HG03196 (cell line): ENCODE measurements at regions not wholly inside any gene's neighbourhood (a gene's known extent, or its start where the extent isn't known, plus 50 kb on each side); places are given as distances from the start of the nearest gene placed in this dataset.

Experiments
- ATAC-seq: cut with Tn5 transposase; IDR thresholded peaks from one replicate; pipeline ENCODE4 v1.9.1; 2021; ENCODE audit not compliant: unreplicated experiment

- no peak for ATAC-seq
Measured at GRCh38 chr2:129847043-129847442, 132.4 kb upstream of the RAB6C start.

GRCh38 chr2:129849559-129850160, 129.8 kb upstream of the RAB6C start:
- ATAC-seq = peak; percentile 55

DNA sequence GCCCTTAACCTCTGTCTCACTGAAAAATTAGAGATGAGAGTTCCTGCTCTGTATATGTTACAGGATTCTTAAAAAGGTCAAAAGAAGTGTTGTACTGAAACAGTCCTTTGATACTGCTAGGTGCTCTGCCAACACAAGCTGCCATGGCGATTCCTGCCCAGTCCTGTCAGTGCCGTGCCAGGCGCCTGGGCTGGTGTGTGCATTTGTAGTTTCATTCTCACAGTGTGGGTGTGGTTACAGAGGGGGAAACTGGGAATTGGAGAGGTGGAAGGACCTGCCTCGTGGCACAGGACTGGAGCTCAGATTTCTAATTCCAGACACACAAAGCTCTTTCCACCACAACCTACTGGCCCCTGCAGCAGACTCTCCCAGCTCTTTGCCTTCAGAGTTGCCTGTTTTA, 122.3 kb upstream of the RAB6C start:
- ATAC-seq = no peak

DNA sequence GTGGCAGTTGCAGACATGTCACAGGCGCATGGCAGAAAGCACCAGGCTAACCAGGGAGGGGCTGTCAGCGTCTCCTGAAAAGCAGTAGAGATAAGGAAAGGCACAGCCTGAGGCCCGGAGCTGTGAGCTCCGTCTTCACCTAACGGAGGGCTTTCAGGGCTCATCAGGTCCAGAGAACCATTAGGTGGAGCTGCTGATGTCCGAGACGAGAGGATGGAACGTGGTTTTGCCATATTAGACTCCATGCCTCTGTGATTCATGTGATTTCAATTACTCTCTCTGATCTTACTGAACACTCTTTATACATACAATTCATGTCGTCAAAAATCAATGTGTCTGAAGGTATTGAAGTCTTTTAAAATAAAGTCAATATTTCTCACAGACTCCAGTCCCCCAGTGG, 120.3 kb upstream of the RAB6C start:
- ATAC-seq = no peak

GRCh38 chr2:129860088-129860487, 119.4 kb upstream of the RAB6C start:
- no peak for ATAC-seq

DNA sequence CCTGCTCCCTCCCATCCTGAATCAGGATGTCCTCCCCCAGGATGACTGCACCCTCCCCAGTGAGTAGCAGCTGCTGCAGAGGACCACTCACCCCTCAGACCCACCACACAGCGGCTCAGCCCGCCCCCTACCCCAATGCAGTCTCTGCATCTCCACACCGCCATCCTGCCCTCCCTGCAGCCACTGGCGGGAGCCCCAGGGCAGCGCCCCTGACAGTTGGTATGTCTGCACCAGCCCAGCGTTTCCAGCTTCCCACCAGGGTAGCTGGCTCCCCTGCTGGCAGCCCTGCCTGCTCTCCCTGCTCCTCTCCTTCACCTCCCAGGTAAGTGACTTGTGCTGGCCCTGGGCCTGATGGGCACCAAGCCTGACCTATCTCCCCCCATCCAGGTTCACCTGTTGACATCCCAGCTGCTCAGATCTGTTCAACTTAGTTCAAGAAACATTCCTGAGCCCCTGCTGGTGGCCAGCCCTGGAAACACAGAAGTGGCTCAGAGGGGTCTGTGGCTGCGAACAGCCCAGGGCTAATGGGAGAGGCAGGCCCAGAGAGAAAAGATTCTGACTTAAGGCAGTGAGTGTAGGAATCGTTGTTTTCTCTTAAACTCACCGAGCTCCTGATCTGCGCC, 117.7 kb upstream of the RAB6C start:
- no peak for ATAC-seq

- no peak for ATAC-seq
Measured at GRCh38 chr2:129862668-129863067, 116.8 kb upstream of the RAB6C start.

DNA sequence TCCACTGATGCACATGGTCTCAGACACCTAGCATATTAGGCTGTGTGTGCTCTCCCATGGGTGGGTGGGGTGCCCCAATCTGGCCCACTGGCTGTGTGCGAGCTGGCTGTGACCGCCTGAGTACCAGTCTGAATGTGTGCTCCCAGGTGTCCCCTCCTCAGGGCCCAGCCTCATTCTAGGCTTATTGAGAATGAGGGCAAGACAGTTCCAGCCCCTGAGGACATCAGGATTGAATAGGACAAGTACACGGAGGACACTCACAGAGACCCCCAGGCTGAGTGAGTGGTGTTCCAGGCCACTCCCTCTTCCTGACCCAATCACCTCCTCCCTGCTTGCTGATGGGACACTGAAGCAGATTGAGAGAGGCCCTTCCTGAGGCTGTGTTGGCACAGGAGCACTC, 116.1 kb upstream of the RAB6C start:
- no peak for ATAC-seq

DNA sequence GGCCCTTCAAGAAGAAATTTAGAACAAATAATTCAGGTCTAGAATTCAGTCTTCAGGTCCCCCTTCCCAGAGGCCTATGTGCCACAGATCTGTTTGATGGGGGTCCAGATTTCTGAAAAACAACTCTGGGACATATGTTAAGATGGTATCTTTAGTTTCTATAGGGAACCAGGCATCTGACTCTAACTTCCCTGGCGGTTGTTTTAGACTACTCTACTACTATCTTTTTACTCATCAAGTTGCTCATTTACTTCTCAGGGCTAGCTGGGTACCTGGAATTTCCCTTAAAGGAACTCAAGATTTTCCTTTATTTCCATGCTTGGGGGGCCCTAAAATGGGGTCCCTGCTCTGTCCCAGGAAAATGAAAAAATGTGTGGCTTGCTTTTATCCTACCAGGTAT, 114.7 kb upstream of the RAB6C start:
- ATAC-seq = no peak

- no peak for ATAC-seq
Measured at GRCh38 chr2:129865976-129866375, 113.5 kb upstream of the RAB6C start.

GRCh38 chr2:129866391-129866790, 113.1 kb upstream of the RAB6C start:
- no peak for ATAC-seq

DNA sequence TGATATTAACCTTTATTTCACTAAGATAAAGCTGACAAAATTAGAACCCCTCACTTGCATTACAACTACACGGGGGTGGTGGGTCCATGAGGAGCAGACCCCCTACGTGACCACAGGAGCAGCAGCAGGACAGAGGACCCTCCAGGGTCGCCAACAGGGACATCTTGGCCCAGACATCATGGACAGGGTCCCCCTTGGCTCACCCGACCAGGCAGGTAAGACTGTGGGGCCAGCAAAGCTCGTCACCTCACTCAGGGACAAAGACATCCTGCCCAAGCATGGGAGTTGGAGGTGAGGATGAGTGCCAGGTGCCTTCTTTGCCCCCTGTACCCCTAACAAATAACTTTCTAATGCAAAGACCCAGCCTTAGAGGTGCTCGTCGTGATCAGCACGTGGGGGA, 111.3 kb upstream of the RAB6C start:
- no peak for ATAC-seq

DNA sequence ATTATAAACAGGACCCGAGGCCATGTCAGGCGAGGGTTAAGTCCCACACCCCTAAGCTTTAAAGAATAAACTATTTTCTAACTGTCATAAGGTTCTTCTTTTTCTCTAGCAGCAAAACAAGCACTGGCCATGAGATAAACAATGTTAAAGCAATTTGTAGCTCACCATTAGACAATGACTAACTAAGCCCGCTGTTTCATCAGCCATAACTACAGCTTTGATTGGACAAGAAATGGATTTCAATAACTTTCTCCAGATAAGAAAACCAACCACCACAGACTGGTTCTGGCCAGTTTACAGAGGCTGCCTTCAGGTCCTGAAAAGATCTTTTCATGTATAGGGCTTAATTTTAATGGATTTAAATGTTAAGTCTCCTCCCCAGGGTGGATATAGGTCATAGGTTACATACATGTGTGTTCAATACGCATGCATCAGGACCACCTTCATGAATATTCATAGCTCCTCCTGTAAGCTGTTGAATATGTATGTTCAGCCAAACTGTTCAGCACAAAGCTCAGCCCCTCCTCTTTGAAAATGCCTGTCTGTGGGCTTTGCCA, 108.7 kb upstream of the RAB6C start:
- ATAC-seq = no peak

- no peak for ATAC-seq
Measured at GRCh38 chr2:129872446-129872845, 107.0 kb upstream of the RAB6C start.

DNA sequence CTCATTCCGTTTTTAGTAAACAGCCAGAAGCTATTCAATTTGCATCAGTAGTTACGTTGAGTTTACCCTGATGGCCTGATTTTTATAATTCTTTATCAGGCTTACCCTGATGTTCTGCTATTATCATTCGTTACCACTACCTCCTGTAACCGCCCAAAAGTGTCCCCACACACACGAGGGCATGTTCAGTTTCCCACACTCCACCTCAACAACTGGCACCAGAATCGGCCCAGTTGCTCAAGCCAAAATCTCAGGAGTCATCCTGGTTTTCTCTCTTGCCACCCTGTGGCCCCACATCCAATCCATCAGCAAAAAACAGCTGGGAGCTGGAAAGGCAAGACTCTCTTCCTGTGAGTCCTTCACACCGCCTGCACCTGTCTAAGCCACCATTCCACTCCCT, 102.9 kb upstream of the RAB6C start:
- no peak for ATAC-seq

- peak; percentile 65 for ATAC-seq
Measured at GRCh38 chr2:129877289-129877741, 102.2 kb upstream of the RAB6C start.

GRCh38 chr2:129877795-129878775, 101.4 kb upstream of the RAB6C start:
- peak; percentile 22 for ATAC-seq

- no peak for ATAC-seq
Measured at GRCh38 chr2:129879614-129880180, 99.8 kb upstream of the RAB6C start.

DNA sequence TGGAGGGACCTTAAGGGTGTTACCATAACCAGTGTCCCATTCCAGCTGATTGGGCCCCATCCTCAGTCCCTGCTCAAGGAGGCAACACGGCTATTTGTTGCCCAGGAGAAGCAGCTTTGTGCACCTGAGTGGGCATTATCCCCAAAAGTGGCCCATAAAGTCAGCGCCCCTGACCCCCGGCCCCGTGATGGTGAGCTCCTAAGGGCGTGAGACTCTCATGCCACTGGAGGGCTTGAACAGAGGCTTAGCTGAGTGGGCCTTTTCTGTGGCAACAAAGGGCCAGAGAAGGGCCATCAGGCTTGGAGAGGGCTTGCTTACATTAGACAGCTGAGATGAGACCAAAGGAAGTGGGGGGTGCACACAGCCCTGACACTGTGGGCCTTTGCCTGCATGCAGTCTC, 99.2 kb upstream of the RAB6C start:
- ATAC-seq = no peak

DNA sequence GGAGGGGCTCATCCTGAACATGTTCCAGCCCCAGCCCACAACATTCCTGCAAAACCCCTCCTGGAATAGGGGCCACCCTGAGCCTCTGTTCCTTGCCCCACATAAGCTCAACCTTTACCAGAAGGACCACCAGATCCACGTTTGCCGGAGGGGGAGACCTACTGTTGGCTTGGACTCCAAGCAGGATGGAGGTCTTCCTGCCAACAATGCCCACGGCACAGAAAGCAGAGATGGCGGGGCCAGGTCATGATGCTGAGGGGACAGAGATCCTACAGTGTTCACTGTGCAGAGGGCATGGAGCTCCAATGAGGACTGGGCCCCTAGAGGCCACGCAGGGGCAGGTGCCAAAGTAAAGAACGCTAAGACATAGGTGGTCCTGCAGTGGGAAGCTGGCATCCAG, 98.5 kb upstream of the RAB6C start:
- ATAC-seq = no peak

DNA sequence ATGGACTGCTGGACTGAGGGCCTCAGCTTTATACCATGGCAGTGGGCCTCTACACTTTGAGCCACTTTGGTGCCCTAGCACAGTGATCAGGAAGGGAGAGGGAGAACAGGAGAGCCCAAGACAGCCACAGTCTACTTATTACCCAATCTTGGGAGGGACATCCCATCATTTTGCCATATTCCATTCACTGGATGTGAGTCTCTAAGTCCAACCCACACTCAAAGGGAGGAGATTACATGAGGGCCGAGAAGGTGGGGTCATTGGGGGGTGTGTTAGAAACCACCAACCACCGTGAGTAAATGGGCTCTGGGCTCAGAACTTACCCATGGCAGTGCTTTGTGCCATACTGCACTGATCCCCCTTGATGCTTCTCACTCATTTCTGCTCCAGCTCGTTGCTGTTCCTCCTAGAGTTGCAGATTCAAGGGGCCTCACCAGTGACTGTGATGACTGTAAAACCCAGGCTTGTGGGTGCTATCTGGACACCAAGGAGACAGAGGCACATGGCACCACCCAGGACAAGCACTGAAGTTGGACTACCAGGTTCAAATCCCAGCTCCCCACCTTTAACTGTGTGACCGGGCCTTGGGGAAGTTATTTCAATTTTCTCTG, 97.6 kb upstream of the RAB6C start:
- no peak for ATAC-seq
